NB4 (cell line): ENCODE measurements at regions not wholly inside any gene's neighbourhood (a gene's known extent, or its start where the extent isn't known, plus 50 kb on each side); places are given as distances from the start of the nearest gene placed in this dataset.

Source experiments
- DNase-seq: peaks from one replicate; pipeline ENCODE4 v3.0.0; 2010; ENCODE audit warnings: low read depth
- H3K4me3 ChIP-seq: one replicate; pipeline ENCODE4 v1.5.1; 2011; ENCODE audit warnings: mild to moderate bottlenecking, low read depth, low read length, moderate library complexity
- MAX ChIP-seq: IDR thresholded peaks from 2 replicates; pipeline ENCODE4 v1.6.1; 2011; ENCODE audit warnings: low read depth, low read length
- MYC ChIP-seq: IDR thresholded peaks from 2 replicates; pipeline ENCODE4 v1.6.1; 2011; ENCODE audit warnings: low read depth, low read length
- POLR2A ChIP-seq: IDR thresholded peaks from 2 replicates; pipeline ENCODE4 v1.6.1; 2011; ENCODE audit warnings: mild to moderate bottlenecking; ENCODE audit not compliant: insufficient read length; ENCODE audit errors: extremely low read depth
- TF ChIP-seq, protein P1 (sequence below): IDR thresholded peaks from one replicate; pipeline ENCODE4 v1.5.1; 2012; ENCODE audit warnings: low read depth, low read length

- DNase-seq = no peak
- no peak overlapping the region for H3K4me3 ChIP-seq
- TF ChIP-seq, protein P1, sequence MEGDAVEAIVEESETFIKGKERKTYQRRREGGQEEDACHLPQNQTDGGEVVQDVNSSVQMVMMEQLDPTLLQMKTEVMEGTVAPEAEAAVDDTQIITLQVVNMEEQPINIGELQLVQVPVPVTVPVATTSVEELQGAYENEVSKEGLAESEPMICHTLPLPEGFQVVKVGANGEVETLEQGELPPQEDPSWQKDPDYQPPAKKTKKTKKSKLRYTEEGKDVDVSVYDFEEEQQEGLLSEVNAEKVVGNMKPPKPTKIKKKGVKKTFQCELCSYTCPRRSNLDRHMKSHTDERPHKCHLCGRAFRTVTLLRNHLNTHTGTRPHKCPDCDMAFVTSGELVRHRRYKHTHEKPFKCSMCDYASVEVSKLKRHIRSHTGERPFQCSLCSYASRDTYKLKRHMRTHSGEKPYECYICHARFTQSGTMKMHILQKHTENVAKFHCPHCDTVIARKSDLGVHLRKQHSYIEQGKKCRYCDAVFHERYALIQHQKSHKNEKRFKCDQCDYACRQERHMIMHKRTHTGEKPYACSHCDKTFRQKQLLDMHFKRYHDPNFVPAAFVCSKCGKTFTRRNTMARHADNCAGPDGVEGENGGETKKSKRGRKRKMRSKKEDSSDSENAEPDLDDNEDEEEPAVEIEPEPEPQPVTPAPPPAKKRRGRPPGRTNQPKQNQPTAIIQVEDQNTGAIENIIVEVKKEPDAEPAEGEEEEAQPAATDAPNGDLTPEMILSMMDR = no peak
- TF ChIP-seq POLR2A = no peak
- no peak for TF ChIP-seq MAX
- TF ChIP-seq MYC = no peak
Observed at GRCh38 chr11:15300341-15300740, 185.6 kb downstream of the INSC start.

GRCh38 chr11:15307619-15308024 lies 192.9 kb downstream of the INSC start:
- DNase-seq = no peak
- no peak overlapping the region for H3K4me3 ChIP-seq
- TF ChIP-seq MYC = no peak
- TF ChIP-seq, protein P1 = no peak
- no peak for TF ChIP-seq MAX
- TF ChIP-seq POLR2A = no peak

DNA sequence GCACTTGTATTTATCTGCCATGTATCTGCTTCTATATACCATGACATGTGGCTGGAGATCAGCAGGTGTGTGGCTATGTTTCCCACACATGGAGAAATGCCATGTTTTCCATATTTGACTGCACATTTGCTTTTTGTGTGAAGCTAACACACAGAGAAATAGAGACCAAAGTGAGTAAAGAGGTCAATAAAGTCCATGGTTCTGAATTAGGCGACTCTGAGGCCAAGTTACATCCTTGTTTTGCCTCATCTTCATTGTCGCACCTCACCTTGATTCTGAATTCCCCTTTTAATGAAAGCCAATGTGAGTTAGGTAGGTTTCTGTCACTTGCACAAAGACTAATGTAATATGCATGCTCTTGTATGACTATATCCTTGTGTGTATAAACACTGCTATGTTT lies 194.1 kb downstream of the INSC start:
- no peak overlapping the region for H3K4me3 ChIP-seq
- DNase-seq = no peak
- TF ChIP-seq, protein P1 = no peak
- TF ChIP-seq MAX (no peak), MYC (no peak), POLR2A (no peak)

- TF ChIP-seq, protein P1 = no peak
- TF ChIP-seq MYC (no peak), POLR2A (no peak), MAX (no peak)
- H3K4me3 ChIP-seq = no peak overlapping the region
- DNase-seq = peak; percentile 4
Observed at GRCh38 chr11:15309296-15309695, 194.6 kb downstream of the INSC start.

DNA sequence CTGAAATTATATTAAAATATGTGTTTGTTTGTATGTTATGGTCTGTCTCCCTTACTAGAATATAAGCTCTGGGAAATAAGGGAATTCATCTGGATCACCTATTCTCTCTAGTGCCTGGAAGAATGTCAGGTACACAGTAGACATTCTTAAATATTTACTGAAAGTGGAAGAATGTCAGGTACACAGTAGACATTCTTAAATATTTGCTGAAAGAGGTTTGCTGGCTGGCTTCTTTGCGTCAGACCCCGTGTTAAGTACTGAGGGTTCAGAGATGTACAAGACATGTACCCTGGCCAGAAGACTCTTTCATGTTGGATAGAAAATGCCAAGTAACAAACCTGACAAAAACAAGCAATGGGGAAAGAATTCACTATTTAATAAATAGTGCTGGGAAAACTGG lies 199.1 kb downstream of the INSC start:
- no peak overlapping the region for H3K4me3 ChIP-seq
- no peak for TF ChIP-seq MYC
- no peak for TF ChIP-seq POLR2A
- TF ChIP-seq, protein P1 = no peak
- no peak for TF ChIP-seq MAX
- DNase-seq = no peak

- TF ChIP-seq POLR2A = no peak
- TF ChIP-seq MAX = no peak
- no peak for TF ChIP-seq MYC
- TF ChIP-seq, protein P1 = no peak
- H3K4me3 ChIP-seq = no peak overlapping the region
- DNase-seq = no peak
Observed at GRCh38 chr11:15318814-15319213, 204.1 kb downstream of the INSC start.
